ENCODE measurements at regions not wholly inside any gene's neighbourhood (a gene's known extent, or its start where the extent isn't known, plus 50 kb on each side); places are given as distances from the start of the nearest gene placed in this dataset.
A peak's percentile ranks its signal among the peaks of the same experiment; 100 is the strongest.

DNA sequence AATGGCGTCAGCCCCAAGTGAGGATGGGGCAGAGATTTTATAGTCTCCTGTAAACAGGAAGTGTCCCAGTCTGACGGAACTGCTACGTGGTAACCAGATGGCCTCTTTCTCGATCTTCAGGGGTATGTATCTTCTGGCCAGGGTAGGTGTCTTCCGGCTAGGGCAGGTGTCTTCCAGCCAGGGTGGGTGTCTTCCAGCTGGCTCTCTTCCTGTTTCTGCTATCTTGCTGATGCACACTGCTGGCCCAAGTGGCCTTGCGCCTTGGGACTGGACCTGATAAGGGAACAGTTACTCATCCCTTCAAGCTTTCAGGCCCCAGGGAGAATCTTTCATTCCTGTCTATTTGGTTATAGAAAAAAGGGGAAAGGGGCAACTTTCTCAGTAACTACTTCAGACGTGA, 178.7 kb upstream of the MAGEE2 start:
- no peak for DNase-seq (ENCODE audit: extremely low spot score)
- POLR2A ChIA-PET, result no interaction called here
- TF ChIP-seq SUZ12 (IDR thresholded peaks at IDR 0.05), result no peak
- TF ChIP-seq TARDBP (IDR thresholded peaks at IDR 0.05), result no peak
- TF ChIP-seq CTBP1 (IDR thresholded peaks at IDR 0.05; ENCODE audit: borderline replicate concordance), result no peak
- TF ChIP-seq LEF1 (IDR thresholded peaks at IDR 0.05; ENCODE audit: borderline replicate concordance), result no peak
- no peak for TF ChIP-seq ELF4 (IDR thresholded peaks at IDR 0.05)
- no peak for TF ChIP-seq BHLHE40 (IDR thresholded peaks at IDR 0.05; ENCODE audit: borderline replicate concordance)
- CTCF ChIA-PET, result no interaction called here

DNA sequence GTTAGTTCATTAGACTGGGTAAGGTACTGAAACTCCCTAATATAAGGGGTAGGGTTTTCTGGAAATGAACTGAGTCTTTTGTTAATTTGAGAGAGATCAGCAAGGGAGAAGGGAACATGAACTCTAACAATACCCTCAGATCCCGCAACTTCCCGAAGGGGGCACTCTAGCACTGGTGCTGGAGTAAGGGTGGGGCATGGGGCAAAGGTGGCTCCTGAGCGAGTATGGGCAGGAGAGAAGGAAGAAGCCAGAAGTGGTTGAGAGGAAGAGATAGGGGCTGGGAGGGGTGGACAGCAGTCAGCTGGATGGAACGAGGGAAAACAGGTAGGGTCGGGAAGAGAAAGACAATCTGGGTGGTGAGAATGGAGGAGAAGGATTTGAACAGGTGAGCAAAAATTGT, 183.2 kb upstream of the MAGEE2 start:
- no peak for TF ChIP-seq BHLHE40 (IDR thresholded peaks at IDR 0.05; ENCODE audit: borderline replicate concordance)
- TF ChIP-seq ELF4 (IDR thresholded peaks at IDR 0.05), result no peak
- TF ChIP-seq SUZ12 (IDR thresholded peaks at IDR 0.05), result no peak
- no peak for TF ChIP-seq ARNT (IDR thresholded peaks at IDR 0.05)
- TF ChIP-seq LEF1 (IDR thresholded peaks at IDR 0.05; ENCODE audit: borderline replicate concordance), result no peak
- no peak for TF ChIP-seq HDGF (IDR thresholded peaks at IDR 0.05; ENCODE audit: borderline replicate concordance)
- TF ChIP-seq NFRKB (IDR thresholded peaks at IDR 0.05), result no peak
- TF ChIP-seq FOXM1 (IDR thresholded peaks at IDR 0.05; ENCODE audit: borderline replicate concordance), result no peak
- no peak for TF ChIP-seq CTBP1 (IDR thresholded peaks at IDR 0.05; ENCODE audit: borderline replicate concordance)
- no peak for TF ChIP-seq FOXK2 (IDR thresholded peaks at IDR 0.05)
- TF ChIP-seq ZNF384 (IDR thresholded peaks at IDR 0.05), result no peak
- no peak for TF ChIP-seq TARDBP (IDR thresholded peaks at IDR 0.05)
- ChIA-PET POLR2A (no interaction called here), CTCF (no interaction called here)
- peak; percentile 13 for DNase-seq (ENCODE audit: extremely low spot score)

DNA sequence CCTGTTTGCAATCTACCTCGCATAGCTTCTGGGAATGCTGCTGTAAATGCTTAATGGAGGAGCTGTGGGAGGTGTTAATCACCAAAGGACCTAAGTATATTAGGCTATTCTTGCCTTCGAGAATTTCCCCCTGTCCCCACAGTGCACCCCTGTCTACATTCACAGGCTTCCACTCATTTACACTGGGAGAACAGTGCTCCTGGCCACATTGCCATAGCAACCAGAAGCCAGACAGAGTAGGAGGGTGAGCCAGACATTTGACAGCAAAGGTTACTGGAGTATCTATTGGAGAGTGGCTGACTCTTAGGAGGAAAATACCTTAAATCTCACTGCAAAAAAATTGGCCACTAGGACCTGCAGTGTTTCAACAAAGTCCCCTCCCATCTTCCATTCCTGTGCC, 185.9 kb upstream of the PBDC1 start:
- DNase-seq (ENCODE audit: extremely low spot score), result no peak
- POLR2A ChIA-PET, result no interaction called here
- no peak for TF ChIP-seq HDGF (IDR thresholded peaks at IDR 0.05; ENCODE audit: borderline replicate concordance)
- TF ChIP-seq SUZ12 (IDR thresholded peaks at IDR 0.05), result no peak
- TF ChIP-seq FOXM1 (IDR thresholded peaks at IDR 0.05; ENCODE audit: borderline replicate concordance), result no peak
- TF ChIP-seq ZNF384 (IDR thresholded peaks at IDR 0.05), result no peak
- no peak for TF ChIP-seq ARNT (IDR thresholded peaks at IDR 0.05)
- no peak for TF ChIP-seq FOXK2 (IDR thresholded peaks at IDR 0.05)
- TF ChIP-seq ELF4 (IDR thresholded peaks at IDR 0.05), result no peak
- no peak for TF ChIP-seq L3MBTL2 (conservative IDR thresholded peaks at IDR 0.05)
- TF ChIP-seq SP1 (IDR thresholded peaks at IDR 0.05), result no peak
- no peak for TF ChIP-seq LEF1 (IDR thresholded peaks at IDR 0.05; ENCODE audit: borderline replicate concordance)
- CTCF ChIA-PET, result no interaction called here

DNA sequence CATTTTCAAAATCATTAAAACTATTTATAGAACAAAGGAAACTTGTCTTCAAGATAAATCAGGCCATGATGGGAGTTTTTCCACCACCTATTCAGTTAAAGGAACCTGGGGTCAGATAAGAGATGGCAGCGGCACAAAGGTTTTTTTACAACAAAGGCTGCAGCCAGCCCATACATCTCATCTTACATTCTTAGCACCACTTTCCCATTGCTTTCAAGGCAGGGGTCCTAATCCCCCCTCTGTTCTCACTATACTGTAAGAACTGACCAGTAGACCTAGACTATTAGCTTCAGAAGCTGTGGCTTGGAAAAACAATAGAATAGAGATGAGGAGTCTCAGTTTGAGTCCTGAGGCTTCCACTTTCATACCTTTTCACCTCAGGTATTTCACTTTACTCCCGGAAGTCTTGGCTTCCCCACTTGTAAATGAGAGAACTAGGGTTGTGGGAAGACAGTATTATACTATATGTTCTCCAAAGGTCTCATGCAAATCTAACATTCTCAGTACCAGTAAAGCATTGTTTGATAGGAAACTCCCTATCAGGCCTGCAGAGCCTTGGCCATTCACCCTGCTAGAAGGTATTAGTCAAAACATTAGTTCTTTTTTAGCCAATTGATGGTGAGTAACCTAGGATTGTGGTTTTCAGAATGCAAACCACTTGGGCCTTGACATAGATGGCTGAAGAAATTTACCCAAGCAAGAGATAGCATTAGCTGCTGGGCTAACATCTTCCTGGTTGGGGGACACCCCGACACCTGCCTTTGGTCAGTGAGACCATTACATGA, 182.9 kb upstream of the PBDC1 start:
- no peak for DNase-seq (ENCODE audit: extremely low spot score)
- TF ChIP-seq HDGF (IDR thresholded peaks at IDR 0.05; ENCODE audit: borderline replicate concordance), result no peak
- no peak for TF ChIP-seq BHLHE40 (IDR thresholded peaks at IDR 0.05; ENCODE audit: borderline replicate concordance)
- no peak for TF ChIP-seq SUZ12 (IDR thresholded peaks at IDR 0.05)
- no peak for TF ChIP-seq L3MBTL2 (conservative IDR thresholded peaks at IDR 0.05)
- no peak for TF ChIP-seq FOXK2 (IDR thresholded peaks at IDR 0.05)
- TF ChIP-seq LEF1 (IDR thresholded peaks at IDR 0.05; ENCODE audit: borderline replicate concordance), result no peak
- TF ChIP-seq CTBP1 (IDR thresholded peaks at IDR 0.05; ENCODE audit: borderline replicate concordance), result no peak
- ChIA-PET CTCF (no interaction called here), POLR2A (no interaction called here)

DNA sequence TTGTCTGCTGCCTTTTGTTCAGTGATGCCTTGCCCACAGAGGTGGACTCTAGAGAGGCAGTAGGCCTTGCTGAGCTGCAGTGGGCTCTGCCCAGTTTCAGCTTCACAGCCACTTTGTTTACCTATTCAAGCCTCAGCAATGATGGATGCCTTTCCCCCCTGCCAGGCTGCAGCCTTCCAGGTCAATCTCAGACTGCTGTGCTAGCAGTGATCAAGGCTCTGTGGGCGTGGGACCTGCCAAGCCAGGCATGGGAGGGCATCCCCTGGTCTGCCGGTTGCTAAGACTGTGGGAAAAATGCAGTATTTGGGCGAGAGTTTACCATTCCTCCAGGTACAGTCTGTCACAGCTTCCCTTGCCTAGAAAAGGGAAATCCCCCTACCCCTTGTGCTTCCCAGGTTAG, 175.2 kb upstream of the PBDC1 start:
- ChIA-PET POLR2A (no interaction called here), CTCF (no interaction called here)
- TF ChIP-seq SUZ12 (IDR thresholded peaks at IDR 0.05) (no peak), BHLHE40 (IDR thresholded peaks at IDR 0.05; ENCODE audit: borderline replicate concordance) (no peak), NFRKB (IDR thresholded peaks at IDR 0.05) (no peak), FOXA1 (IDR thresholded peaks at IDR 0.05) (no peak), FOXK2 (IDR thresholded peaks at IDR 0.05) (no peak), L3MBTL2 (conservative IDR thresholded peaks at IDR 0.05) (no peak), ELF4 (IDR thresholded peaks at IDR 0.05) (no peak), TARDBP (IDR thresholded peaks at IDR 0.05) (no peak), ZNF384 (IDR thresholded peaks at IDR 0.05) (no peak), HDGF (IDR thresholded peaks at IDR 0.05; ENCODE audit: borderline replicate concordance) (no peak)
- DNase-seq (ENCODE audit: extremely low spot score), result no peak

DNA sequence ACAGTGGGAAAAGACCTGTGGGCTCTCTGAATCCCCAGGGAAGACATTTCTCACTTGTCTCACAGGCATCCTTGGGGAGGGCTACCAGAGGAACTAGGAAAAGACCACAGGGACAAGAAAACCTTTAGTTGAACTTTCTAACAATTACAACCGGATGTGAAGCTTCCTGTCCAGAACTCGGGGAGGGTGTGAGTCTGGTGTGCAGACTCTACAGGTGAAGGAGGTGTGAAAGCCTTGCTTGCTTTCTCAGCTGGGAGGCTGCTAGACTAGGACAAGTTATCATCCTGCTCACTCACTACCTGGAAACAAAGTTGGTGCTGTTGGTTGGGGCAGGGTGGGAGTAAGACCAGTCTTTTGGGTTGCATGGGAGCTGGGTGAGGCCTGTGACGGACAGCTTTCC, 158.5 kb upstream of the PBDC1 start:
- CTCF ChIA-PET, result no interaction called here
- DNase-seq (ENCODE audit: extremely low spot score), result no peak
- POLR2A ChIA-PET, result no interaction called here
- TF ChIP-seq HDGF (IDR thresholded peaks at IDR 0.05; ENCODE audit: borderline replicate concordance) (no peak), L3MBTL2 (conservative IDR thresholded peaks at IDR 0.05) (no peak)

DNA sequence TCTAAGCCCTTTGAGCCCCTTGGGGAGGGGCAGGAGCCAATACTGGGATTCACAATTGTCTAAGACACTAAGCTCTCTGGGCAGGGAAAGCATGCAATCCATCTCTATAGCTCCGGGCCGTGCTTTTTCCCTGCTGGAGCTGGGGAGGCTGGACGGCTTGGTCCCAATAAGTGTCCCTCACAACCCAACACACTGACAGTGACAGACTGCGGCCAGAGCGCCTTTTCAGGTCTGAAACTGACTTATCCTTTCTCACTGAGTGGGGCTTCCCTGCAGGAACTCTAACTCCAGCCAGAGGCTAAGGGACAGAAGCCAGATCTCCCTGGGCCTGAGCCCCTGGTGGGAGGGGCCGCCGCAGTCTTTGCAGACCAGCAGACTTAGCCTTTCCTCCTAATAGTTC, 146.6 kb upstream of the PBDC1 start:
- no peak for DNase-seq (ENCODE audit: extremely low spot score)
- ChIA-PET POLR2A (no interaction called here), CTCF (no interaction called here)
- TF ChIP-seq ELF4 (IDR thresholded peaks at IDR 0.05), result no peak
- no peak for TF ChIP-seq L3MBTL2 (conservative IDR thresholded peaks at IDR 0.05)
- TF ChIP-seq TARDBP (IDR thresholded peaks at IDR 0.05), result no peak

DNA sequence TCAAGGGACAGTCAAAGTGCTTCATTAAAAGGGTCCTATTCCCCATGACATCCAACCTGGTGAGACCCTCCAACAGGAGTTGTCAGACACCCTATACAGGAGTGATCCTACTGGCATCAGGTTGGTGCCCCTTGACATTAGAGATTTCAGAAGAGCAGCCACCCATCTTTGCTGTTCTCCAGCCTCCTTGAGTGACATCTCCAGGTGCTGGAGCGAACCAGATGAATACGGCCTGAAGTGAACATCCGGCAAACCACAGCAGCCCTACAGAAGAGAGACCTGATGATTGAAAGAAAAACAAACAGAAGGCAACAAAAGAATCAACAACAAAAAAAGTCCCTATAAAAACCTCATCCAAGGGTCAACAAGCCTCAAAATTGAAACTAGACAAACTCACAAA, 146.1 kb upstream of the PBDC1 start:
- DNase-seq (ENCODE audit: extremely low spot score), result no peak
- TF ChIP-seq HDGF (IDR thresholded peaks at IDR 0.05; ENCODE audit: borderline replicate concordance), result no peak
- no peak for TF ChIP-seq NFRKB (IDR thresholded peaks at IDR 0.05)
- no peak for TF ChIP-seq BHLHE40 (IDR thresholded peaks at IDR 0.05; ENCODE audit: borderline replicate concordance)
- no peak for TF ChIP-seq ELF4 (IDR thresholded peaks at IDR 0.05)
- no peak for TF ChIP-seq LEF1 (IDR thresholded peaks at IDR 0.05; ENCODE audit: borderline replicate concordance)
- TF ChIP-seq CTBP1 (IDR thresholded peaks at IDR 0.05; ENCODE audit: borderline replicate concordance), result no peak
- TF ChIP-seq, protein P1, sequence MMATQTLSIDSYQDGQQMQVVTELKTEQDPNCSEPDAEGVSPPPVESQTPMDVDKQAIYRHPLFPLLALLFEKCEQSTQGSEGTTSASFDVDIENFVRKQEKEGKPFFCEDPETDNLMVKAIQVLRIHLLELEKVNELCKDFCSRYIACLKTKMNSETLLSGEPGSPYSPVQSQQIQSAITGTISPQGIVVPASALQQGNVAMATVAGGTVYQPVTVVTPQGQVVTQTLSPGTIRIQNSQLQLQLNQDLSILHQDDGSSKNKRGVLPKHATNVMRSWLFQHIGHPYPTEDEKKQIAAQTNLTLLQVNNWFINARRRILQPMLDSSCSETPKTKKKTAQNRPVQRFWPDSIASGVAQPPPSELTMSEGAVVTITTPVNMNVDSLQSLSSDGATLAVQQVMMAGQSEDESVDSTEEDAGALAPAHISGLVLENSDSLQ (IDR thresholded peaks at IDR 0.05), result no peak
- no peak for TF ChIP-seq SUZ12 (IDR thresholded peaks at IDR 0.05)
- TF ChIP-seq SP1 (IDR thresholded peaks at IDR 0.05), result no peak
- TF ChIP-seq FOXM1 (IDR thresholded peaks at IDR 0.05; ENCODE audit: borderline replicate concordance), result no peak
- no peak for TF ChIP-seq FOXK2 (IDR thresholded peaks at IDR 0.05)
- no peak for TF ChIP-seq ARNT (IDR thresholded peaks at IDR 0.05)
- no peak for TF ChIP-seq L3MBTL2 (conservative IDR thresholded peaks at IDR 0.05)
- TF ChIP-seq ZNF384 (IDR thresholded peaks at IDR 0.05), result no peak
- TF ChIP-seq TARDBP (IDR thresholded peaks at IDR 0.05), result no peak
- no peak for TF ChIP-seq FOXA1 (IDR thresholded peaks at IDR 0.05)
- POLR2A ChIA-PET, result no interaction called here
- CTCF ChIA-PET, result no interaction called here
